Inferior parietal cortex (tissue), 1 donor: ENCODE measurements at regions not wholly inside any gene's neighbourhood (a gene's known extent, or its start where the extent isn't known, plus 50 kb on each side); places are given as distances from the start of the nearest gene placed in this dataset.
"Not testable (repeated sequence)": the region's sequence is repeated elsewhere in the genome, so short reads cannot be mapped to it uniquely, and the experiment has no call there.

Experiments
- DNase-seq: peaks from one replicate; pipeline ENCODE4 v3.0.0-alpha.2; 2016; ENCODE audit errors: extremely low spot score

DNA sequence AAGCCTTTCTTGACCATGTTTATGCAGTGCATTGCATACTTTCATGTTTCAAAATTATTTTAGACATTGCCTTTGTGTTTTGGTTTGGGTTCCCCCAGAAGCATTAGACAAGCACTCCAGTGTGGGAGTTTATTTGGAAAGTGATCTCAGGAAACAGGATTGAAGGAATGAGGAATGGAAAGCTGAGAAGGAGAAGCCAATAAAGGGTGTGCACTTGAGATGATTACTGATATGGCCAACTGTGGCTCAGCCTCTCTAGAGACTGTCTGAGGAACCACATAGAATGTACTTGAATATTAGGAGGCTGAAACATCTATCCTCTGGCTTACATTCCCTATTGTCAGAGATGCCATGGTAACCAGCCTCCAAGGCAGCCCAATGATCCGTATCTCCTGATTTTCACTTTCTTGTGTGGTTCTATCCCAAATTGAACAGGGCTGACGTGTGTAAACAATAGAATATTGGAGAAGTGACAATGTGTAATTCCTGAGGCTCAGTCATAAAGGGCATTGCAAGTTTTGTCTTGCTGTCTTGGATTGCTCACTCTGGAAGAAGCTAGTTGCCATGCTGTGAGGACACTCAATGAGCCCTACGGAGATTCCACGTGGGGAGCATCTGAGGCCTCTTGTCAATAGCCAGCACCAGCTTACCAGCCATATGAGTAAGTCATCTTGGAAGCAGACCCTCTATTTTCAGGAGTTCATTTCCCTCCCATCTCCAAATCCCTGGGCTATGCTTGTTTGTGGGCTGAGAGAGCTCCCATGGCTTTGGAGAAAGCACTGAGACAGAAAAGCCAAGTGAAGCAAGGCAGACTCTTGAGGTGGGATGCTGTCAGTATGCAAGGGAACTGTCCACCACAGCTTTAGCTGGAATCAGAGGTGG lies 84.7 kb downstream of the SCN11A start:
- no peak for DNase-seq

DNA sequence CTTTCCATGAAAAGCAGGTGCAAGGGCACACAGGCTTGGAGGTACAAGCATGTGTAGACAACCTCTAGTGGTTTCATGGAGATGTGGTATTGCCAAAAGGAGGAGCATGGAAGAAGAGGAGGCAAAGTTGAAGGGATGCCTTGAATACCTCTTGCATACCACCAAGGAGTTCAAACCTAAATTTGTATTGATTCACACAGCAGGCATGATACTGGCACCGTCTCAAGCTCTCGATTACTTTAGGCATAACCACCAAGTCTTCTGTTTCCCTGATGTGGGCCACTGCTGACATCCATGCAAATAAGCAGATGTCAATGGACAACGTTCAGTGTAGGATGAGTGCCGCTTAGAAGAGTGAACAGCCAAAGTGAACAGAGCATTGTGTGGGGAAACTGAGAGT lies 87.1 kb downstream of the SCN11A start:
- DNase-seq: no peak

DNA sequence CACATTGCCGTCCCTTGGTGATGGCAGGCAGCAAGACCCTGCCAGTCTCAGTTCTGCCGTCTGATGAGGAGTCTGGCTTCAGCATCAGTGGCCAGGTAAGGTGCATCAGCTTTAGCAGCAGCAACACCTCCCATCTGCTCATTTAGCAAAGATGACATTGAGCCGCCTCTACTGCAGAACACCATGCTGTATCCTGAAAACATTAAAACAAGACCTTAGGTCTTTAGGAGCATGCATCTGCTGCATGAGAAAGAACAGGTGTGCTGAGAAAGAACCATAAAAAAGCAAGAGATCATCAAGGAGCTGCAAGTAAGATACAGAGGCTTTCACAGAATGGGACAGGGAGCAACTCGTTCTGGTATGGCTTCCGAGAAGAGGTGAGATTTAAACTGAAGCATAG lies 87.5 kb downstream of the SCN11A start:
- DNase-seq: no peak

DNA sequence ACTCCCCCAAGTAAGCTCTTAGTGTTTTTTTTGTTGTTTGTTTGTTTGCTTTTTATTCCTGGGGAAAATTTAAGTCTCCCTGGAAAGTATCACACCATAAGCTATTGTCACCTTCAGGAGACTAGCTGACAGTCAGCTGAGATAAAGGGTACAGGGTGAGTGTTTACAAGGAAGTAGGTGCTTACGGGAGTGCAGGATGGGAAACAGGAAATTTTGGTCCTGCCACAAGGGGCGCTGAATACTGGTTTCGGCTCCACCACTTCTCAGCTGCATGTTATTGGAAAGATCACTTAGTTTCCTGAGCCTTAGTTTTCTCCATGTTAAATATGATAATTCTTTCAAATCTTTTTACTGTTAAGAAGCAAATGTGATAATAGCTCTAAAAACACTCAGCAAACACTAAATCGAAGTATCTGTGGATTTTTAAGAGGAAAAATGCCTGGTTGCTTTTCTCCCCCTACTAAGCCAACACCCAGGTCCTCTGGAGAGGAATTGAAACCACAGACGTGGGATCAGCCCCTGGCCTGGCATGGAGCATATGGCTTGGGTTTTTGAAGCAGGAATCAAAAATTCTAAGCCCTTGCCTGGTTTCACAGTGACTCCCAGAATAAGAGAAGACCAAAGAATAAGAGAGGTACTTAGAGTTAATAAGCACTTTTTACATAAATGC lies 90.7 kb downstream of the SCN11A start:
- DNase-seq: peak; percentile 48

DNA sequence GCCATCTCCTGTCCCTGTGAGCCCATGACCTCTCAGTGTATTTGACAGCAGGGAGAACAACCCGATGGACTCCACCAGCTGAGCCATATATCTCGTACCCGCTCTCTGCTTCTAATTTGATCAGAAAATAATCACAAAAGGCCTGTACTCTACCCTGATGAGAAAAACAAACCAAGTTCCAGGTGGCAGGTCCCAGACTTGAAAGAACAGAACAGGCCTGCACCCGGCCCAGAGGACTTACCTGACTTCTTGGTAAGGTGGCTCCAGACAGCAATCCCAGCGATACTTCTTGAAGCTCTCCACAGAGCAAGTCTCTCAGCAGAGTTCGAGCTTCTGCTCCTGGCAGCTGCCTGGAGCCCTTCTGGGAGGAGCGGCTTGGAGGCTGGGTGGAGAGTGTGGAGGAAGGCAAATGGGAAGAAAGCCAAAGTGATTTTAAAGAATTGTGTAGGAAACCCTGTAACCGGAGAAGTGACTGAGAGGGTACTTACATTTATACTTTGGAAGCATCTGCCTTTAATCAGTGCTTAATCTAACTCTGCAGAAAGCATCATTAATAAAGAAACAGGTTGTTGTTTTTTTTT lies 91.6 kb downstream of the SCN11A start:
- no peak for DNase-seq

DNA sequence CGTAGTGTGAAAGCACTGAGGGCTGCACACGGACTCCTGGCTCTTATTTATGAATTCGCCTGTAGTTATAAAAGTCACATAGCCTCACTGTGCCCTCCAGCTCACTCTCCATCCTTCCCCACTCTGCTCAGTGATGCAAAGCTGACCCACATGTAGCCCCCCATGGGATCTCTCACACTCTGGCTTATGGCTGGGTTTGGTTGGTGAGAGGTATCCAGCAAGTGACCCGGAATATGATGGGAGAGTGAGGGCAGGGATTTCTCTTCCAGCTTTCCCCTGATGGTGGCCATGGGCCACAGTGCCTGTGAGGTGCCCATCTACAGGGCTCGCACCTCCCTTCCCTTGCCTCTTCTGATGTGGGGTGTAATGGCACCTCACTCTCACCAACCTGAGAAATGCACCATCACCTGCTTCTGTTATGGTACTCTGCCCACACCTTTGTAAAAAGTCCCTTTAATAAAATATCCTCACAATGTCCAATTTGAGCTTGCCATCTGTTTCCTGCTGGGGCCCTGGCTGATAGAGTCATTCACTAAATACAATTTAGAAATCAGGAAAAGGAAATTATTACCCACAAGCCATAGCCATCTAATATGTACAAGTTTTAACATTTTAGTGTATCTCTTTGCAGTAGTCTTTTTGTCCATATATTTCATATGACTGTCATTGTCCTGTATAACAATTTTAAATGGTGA lies 93.6 kb downstream of the SCN11A start:
- no peak for DNase-seq

DNA sequence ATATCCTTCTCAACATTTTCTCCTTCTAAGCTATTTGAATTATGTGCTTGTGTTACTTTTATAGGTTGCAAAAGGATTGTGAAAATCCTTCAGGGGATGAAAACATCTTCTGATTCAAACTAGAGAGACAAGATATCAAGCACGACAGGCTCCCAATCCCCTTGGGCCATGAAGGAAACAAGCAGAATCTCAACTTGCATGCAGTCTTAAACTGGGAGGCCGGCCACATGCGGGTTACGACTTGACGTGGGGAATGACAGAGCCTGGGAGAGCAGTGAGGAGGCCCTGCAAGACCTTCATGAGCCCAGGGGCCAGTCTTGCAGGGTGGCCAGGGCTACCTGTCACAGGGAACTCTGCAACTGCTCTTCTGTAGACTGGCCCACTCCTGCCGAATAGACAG lies 94.4 kb downstream of the SCN11A start:
- DNase-seq: no peak

DNA sequence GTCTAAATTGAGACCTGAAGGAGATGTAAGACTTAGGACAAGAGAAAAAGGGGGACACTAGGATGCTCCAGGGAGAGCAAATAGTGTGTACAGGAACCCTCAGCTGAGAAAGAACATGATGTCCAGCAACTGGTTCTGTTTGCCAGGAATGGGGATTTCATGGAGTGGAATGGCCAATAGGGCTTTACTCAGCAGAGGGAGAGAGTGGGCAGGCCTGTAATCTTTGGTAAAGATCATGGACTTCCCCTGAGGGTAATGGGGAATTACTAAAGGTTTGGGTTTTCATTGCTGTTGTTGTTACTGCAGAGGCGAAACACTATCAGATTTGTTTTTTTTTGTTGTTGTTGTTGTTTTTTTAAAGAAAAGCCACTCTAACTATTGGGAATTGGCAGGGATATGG lies 99.0 kb downstream of the SCN11A start:
- DNase-seq: no peak

DNA sequence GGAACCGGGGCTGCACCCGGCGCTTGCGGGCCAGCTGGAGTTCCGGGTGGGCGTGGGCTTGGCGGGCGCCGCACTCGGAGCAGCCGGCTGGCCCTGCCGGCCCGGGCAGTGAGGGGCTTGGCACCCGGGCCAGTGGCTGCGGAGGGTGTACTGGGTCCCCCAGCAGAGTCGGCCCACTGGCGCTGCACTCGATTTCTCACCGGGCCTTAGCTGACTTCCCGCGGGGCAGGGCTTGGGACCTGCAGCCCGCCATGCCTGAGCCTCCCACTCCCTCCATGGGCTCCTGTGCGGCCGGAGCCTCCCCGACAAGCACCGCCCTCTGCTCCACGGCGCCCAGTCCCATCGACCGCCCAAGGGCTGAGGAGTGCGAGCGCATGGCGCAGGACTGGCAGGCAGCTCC lies 100.6 kb downstream of the SCN11A start:
- DNase-seq: not testable (repeated sequence)

DNA sequence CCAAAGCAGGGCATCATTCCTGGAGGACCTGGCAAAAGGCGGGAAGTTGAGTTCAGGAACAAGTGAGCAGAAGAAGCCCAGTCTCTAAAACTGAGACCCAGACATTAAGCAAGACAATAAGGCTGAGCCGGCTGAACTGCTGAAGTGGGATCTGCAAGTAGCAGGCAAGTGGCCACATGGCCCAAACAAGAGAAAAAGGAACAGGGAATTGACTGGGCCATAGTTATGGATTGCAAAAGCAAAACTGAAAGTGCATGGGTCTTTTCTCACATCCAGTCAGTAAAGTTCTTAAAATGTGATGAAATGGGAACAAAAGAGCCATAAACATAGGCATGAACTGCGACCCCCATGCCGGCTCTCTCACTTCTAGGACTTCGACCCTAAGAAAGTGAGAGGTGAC lies 101.2 kb downstream of the SCN11A start:
- no peak for DNase-seq

DNA sequence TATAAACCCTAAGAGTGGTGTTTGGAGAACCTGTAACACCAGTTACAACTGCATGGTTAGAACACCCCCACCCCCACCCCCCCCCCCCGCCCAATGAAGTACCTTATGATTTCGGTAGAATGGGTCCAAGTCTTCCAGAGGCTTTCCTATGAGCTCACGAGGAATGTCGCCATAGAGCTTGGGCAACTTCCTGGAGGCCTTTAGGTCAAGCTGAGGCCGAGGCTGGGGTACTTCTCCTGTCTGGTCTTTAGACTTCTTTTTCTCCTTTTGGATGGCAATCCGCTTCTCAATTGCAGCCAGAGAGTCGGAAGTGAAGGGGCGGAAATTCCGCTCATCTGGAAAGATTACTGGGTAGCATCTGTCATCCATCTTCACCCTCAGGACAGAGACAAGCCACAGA lies 101.8 kb downstream of the SCN11A start:
- no peak for DNase-seq

DNA sequence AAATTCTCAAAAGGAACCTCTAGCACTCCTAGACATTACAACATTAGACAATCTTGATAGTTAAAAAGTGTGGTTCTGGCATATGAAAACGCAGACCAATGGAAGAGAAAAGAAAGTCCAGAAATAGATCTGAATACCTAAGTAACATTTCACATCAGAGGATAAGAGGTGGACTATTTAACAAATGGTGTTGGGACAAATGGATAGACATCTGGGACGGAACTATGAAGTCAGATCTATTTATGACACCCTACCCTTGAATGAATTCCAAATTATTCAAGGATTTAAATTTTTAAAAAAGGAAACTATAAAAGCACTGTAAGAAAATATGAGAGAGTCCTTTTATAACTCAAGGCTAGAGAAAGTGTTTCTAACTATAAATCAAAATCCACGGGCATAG lies 111.3 kb downstream of the SCN11A start:
- no peak for DNase-seq

DNA sequence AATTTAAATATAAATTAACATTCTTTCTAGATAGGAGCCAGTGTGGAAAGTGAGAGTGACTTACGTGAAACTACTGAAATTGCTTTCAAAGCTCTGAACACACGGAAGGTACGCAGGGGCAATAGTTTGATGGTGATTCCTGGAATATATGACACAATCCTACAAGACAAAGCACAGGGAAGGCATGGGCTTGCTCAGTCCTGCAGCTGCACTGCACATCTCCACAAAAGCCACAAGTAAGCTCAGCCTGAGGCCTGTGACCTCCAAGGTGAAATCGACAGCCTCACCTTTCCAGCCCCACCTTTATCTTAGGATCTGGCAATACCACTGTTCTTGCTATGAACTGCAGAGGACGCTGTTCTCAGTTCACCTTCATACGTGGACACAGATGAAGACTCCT lies 109.3 kb upstream of the SCN10A start:
- no peak for DNase-seq

DNA sequence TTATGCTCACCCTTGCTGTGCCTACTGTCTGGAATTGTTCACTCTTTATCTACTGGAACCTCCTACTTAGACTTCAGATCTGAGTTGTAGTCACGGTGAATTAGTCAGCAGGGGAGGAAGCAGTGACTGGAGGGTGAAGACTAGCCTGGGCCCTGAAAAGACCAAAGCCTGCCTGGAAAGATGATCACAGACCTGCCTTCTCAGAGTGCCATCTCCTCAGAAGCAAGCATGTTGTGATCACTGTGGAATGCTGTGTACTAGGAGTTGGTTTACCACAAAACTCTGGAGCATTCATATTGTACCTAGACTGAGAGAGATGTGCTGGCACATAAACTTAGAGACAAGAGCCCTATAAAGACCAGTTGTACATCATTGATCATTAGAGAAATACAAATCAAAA lies 100.7 kb upstream of the SCN10A start:
- no peak for DNase-seq

DNA sequence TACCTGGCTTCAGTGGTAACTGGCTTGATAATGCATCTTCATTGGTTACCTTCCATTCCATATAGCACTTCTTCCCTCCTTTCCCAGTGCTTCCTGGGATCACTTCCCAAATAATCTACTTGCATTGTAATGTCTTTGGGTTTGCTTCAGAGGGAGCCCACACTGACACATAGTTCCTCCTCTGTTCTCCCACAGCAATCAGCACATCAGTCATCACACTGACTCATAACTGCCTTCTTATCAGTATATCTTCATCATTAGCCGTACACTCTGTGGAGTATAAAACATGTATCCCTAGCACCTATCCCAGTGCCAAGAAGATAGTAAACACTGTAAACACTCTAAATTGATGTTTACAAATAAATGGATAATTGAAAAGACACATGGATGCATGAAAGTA lies 91.4 kb upstream of the SCN10A start:
- no peak for DNase-seq

DNA sequence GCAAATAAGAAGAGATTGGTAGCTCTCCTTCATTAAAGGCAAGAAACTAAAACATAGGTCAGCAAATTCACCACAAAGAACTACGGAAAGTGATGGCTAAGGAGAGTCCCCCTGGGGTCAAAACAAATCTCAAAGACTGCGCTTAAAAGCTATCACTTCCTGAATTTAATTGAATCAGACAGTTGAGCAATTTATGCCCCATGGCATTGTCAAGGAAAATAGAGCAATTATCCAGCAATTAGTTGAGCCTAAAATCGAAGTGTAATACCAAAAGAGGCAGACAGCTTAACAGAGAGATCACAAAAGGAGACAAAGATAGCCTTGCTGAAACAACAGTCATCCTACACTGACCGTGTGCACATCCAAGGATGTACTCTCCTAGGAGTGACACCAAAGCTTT lies 74.4 kb upstream of the SCN10A start:
- DNase-seq: no peak

DNA sequence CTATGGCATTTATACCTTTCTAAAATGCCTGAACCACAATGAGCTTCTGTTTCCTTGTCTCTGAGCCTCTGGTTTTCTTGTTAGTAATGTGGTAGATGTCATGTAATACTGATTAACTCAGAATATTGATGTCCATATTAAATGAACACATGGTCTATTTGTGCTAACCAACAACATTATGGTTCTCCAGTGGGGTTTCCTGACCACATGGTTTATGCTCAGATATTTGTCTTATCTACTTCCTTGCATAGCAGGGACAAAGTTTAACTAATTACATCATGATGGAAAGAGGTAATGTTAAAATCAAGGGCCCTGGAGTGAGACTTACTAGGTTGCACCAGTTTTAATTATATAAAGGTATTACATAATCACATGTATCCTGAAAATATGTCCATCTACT lies 62.6 kb upstream of the SCN10A start:
- DNase-seq: no peak
